Smooth muscle cell (in vitro differentiated cells): ENCODE measurements at regions not wholly inside any gene's neighbourhood (a gene's known extent, or its start where the extent isn't known, plus 50 kb on each side); places are given as distances from the start of the nearest gene placed in this dataset.

Source experiments
- DNase-seq: peaks from one replicate; lab custom pipeline; 2025; ENCODE audit not compliant: unreplicated experiment; lab: John Stamatoyannopoulos, UW
- H2AFZ ChIP-seq: fragments of 200-600 bp; sonication (generic); 2 replicates; pipeline ENCODE4 v1.6.0; 2016; ENCODE audit warnings: antibody characterized with exemption, low read depth, mild to moderate bottlenecking
- H3F3A ChIP-seq: fragments of 200-600 bp; sonication (generic); 2 replicates; pipeline ENCODE4 v1.6.0; 2017; ENCODE audit warnings: antibody characterized with exemption, low read depth
- H3K27ac ChIP-seq: fragments of 200-600 bp; sonication (generic); 2 replicates; pipeline ENCODE4 v1.5.1; 2016; ENCODE audit warnings: low read depth, mild to moderate bottlenecking
- H3K27me3 ChIP-seq: fragments of 200-600 bp; sonication (generic); 2 replicates; pipeline ENCODE4 v1.6.1; 2016; ENCODE audit warnings: low read depth, mild to moderate bottlenecking
- H3K36me3 ChIP-seq: fragments of 200-600 bp; sonication (generic); 2 replicates; pipeline ENCODE4 v1.5.1; 2016; ENCODE audit warnings: low read depth
- H3K4me1 ChIP-seq: fragments of 200-600 bp; sonication (generic); 2 replicates; pipeline ENCODE4 v1.5.1; 2016; ENCODE audit warnings: low read depth
- H3K4me2 ChIP-seq: fragments of 200-600 bp; sonication (generic); 2 replicates; pipeline ENCODE4 v1.6.0; 2016; ENCODE audit warnings: mild to moderate bottlenecking
- H3K4me3 ChIP-seq: fragments of 200-600 bp; sonication (generic); 2 replicates; pipeline ENCODE4 v1.5.1; 2016; ENCODE audit warnings: mild to moderate bottlenecking
- H3K79me2 ChIP-seq: fragments of 200-600 bp; sonication (generic); 2 replicates; pipeline ENCODE4 v1.6.0; 2016; ENCODE audit warnings: low read depth, mild to moderate bottlenecking
- H3K9ac ChIP-seq: fragments of 200-600 bp; sonication (generic); 2 replicates; pipeline ENCODE4 v1.6.0; 2016; ENCODE audit warnings: low read depth
- H3K9me3 ChIP-seq: fragments of 200-600 bp; sonication (generic); replicated peaks from 2 replicates; pipeline ENCODE4 v1.5.1; 2016; ENCODE audit warnings: low read depth
- H4K20me1 ChIP-seq: fragments of 200-600 bp; sonication (generic); 2 replicates; pipeline ENCODE4 v1.6.0; 2016; ENCODE audit warnings: low read depth
- CTCF ChIP-seq: fragments of 200-600 bp; sonication (generic); IDR thresholded peaks from 2 replicates; pipeline ENCODE4 v1.5.1; 2017; ENCODE audit warnings: borderline replicate concordance, mild to moderate bottlenecking, antibody characterized with exemption; ENCODE audit not compliant: insufficient read depth, poor library complexity, severe bottlenecking
- WGBS: methylation state at CpG from one replicate; pipeline ENCODE4 v1.1.7; 2016; ENCODE audit warnings: low lambda C conversion rate; 5-methylcytosine and 5-hydroxymethylcytosine counted together

GRCh38 chr6:97401533-97401932 lies 118.5 kb upstream of the MMS22L start:
- Histone ChIP-seq H3K4me2 (no peak overlapping the region), H3K36me3 (no peaks in the 10 kb centered on the region), H3K27ac (no peak overlapping the region), H2AFZ (no peak overlapping the region), H3K9me3 (no peaks in the 10 kb centered on the region), H3K27me3 (no peaks in the 10 kb centered on the region), H3K4me3 (no peak overlapping the region), H3K9ac (no peak overlapping the region), H3K4me1 (no peaks in the 10 kb centered on the region), H3K79me2 (no peaks in the 10 kb centered on the region), H3F3A (no peaks in the 10 kb centered on the region), H4K20me1 (no peaks in the 10 kb centered on the region)
- no peak for TF ChIP-seq CTCF
- no peak for DNase-seq
- WGBS = 66% methylated on average over 2 of the region's 2 CpGs

GRCh38 chr6:97405818-97406409 lies 122.9 kb upstream of the MMS22L start:
- H3K36me3 ChIP-seq = no peaks in the 10 kb centered on the region

GRCh38 chr6:97406633-97407032 lies 123.6 kb upstream of the MMS22L start:
- Histone ChIP-seq H3K4me3 (no peak overlapping the region), H4K20me1 (no peaks in the 10 kb centered on the region), H3F3A (no peaks in the 10 kb centered on the region), H3K4me2 (no peak overlapping the region), H3K27me3 (no peaks in the 10 kb centered on the region), H3K9ac (no peak overlapping the region), H3K4me1 (no peaks in the 10 kb centered on the region), H3K36me3 (no peaks in the 10 kb centered on the region), H3K9me3 (no peaks in the 10 kb centered on the region), H2AFZ (no peak overlapping the region), H3K27ac (no peak overlapping the region), H3K79me2 (no peaks in the 10 kb centered on the region)
- TF ChIP-seq CTCF = no peak
- DNase-seq = no peak
- 83% methylated on average over 1 of the region's 1 CpG for WGBS

More at GRCh38 chr6:97405818-97406409, 122.9 kb upstream of the MMS22L start:
- no peaks in the 10 kb centered on the region for H3K9me3 ChIP-seq
- 63% methylated on average over 3 of the region's 3 CpGs for WGBS
- no peak overlapping the region for H3K27ac ChIP-seq
- no peak for DNase-seq
- H2AFZ ChIP-seq = no peak overlapping the region
- no peaks in the 10 kb centered on the region for H4K20me1 ChIP-seq
- TF ChIP-seq CTCF = no peak
- H3K4me1 ChIP-seq = no peaks in the 10 kb centered on the region
- no peak overlapping the region for H3K4me3 ChIP-seq
- H3K79me2 ChIP-seq = no peaks in the 10 kb centered on the region
- no peak overlapping the region for H3K4me2 ChIP-seq
- no peaks in the 10 kb centered on the region for H3F3A ChIP-seq
- no peaks in the 10 kb centered on the region for H3K27me3 ChIP-seq
- H3K9ac ChIP-seq = no peak overlapping the region

GRCh38 chr6:97411610-97412009 lies 128.6 kb upstream of the MMS22L start:
- Histone ChIP-seq H3K27ac (no peak overlapping the region), H3K79me2 (no peaks in the 10 kb centered on the region), H3K27me3 (no peaks in the 10 kb centered on the region), H3K4me1 (no peaks in the 10 kb centered on the region), H3K4me3 (no peak overlapping the region), H2AFZ (no peak overlapping the region), H3K9me3 (no peaks in the 10 kb centered on the region), H3K4me2 (no peak overlapping the region), H3K36me3 (no peaks in the 10 kb centered on the region), H4K20me1 (no peaks in the 10 kb centered on the region), H3K9ac (no peak overlapping the region), H3F3A (no peaks in the 10 kb centered on the region)
- DNase-seq = no peak
- WGBS = 49% methylated on average over 2 of the region's 2 CpGs
- TF ChIP-seq CTCF = no peak
